ENCODE measurements at regions not wholly inside any gene's neighbourhood (a gene's known extent, or its start where the extent isn't known, plus 50 kb on each side); places are given as distances from the start of the nearest gene placed in this dataset.

GRCh38 chr15:47505712-47506328 lies 211.5 kb upstream of the SEMA6D start:
- no peak for TF ChIP-seq EZH2 (IDR thresholded peaks at IDR 0.05; ENCODE audit: borderline replicate concordance, low read length)
- TF ChIP-seq CTCF (conservative IDR thresholded peaks at IDR 0.05 in 1 of 2, IDR thresholded peaks at IDR 0.05 in 1 of 2; ENCODE audit: extremely low read depth in 1 of 2, insufficient read depth in 1 of 2, low read depth in 1 of 2, low read length in 2 of 2), result no peak
